IMR-90 (cell line): ENCODE measurements at regions not wholly inside any gene's neighbourhood (a gene's known extent, or its start where the extent isn't known, plus 50 kb on each side); places are given as distances from the start of the nearest gene placed in this dataset.

Experiments used
- ATAC-seq: fragments of 200-7000 bp; cut with Tn5 transposase; 2 replicates; pipeline ENCODE4 v1.9.1; 2020; ENCODE audit warnings: low read depth, mild to moderate bottlenecking, moderate library complexity
- BruUV-seq: library from RNA; stranded (reverse); fragments of 400-500 nt; replicated peaks from 2 replicates; lab custom pipeline; 2021; lab: Mats Ljungman, UMichigan
- CTCF ChIA-PET: fragments of 300-600 bp; formaldehyde crosslinking; extraction: SDS; loops from one replicate; lab custom pipeline; 2021; ENCODE audit warnings: antibody characterized with exemption; lab: Yijun Ruan, JAX
- POLR2A ChIA-PET: fragments of 300-600 bp; sonication (Branson Sonifier 250); formaldehyde crosslinking; loops from one replicate; lab custom pipeline; 2022; ENCODE audit warnings: antibody characterized with exemption; ENCODE audit not compliant: unreplicated experiment; lab: Charles Lee
- DNase-seq: peaks from one replicate; pipeline ENCODE4 v3.0.0; 2013
- H2AFZ ChIP-seq: replicated peaks from 2 replicates; pipeline ENCODE3; 2013; ENCODE audit warnings: low read length, mild to moderate bottlenecking; ENCODE audit not compliant: poor library complexity
- H2AK5ac ChIP-seq: 2 replicates; pipeline ENCODE4 v1.6.1; 2013; ENCODE audit warnings: low read depth, low read length, inconsistent platforms
- H2AK9ac ChIP-seq: replicated peaks from 2 replicates; pipeline ENCODE3; 2013; ENCODE audit warnings: mild to moderate bottlenecking, low read depth, low read length, moderate library complexity; ENCODE audit not compliant: poor library complexity
- H2BK120ac ChIP-seq: 2 replicates; pipeline ENCODE4 v1.6.1; 2013; ENCODE audit warnings: low read depth, low read length, inconsistent platforms
- H2BK15ac ChIP-seq: 3 replicates; pipeline ENCODE4 v1.6.1; 2013; ENCODE audit warnings: low read depth, low read length, inconsistent platforms
- H2BK20ac ChIP-seq: 2 replicates; pipeline ENCODE4 v1.6.1; 2013; ENCODE audit warnings: low read depth, mild to moderate bottlenecking, inconsistent platforms, low read length, moderate library complexity
- H2BK5ac ChIP-seq: 2 replicates; pipeline ENCODE4 v1.6.1; 2013; ENCODE audit warnings: mild to moderate bottlenecking, low read depth, low read length, inconsistent platforms; ENCODE audit not compliant: poor library complexity, severe bottlenecking
- H3K14ac ChIP-seq: replicated peaks from 2 replicates; pipeline ENCODE4 v1.6.1; 2013; ENCODE audit warnings: low read depth, low read length, inconsistent platforms
- H3K18ac ChIP-seq: 2 replicates; pipeline ENCODE4 v1.6.1; 2013; ENCODE audit warnings: low read depth, low read length, control low read depth
- H3K23ac ChIP-seq: 2 replicates; pipeline ENCODE4 v1.6.1; 2013; ENCODE audit warnings: low read depth, low read length, inconsistent platforms
- H3K27ac ChIP-seq: 2 replicates; pipeline ENCODE4 v1.5.1; 2013; ENCODE audit warnings: mild to moderate bottlenecking, control low read depth, low read length; ENCODE audit not compliant: insufficient read depth
- H3K27me3 ChIP-seq: 2 replicates; pipeline ENCODE4 v1.6.1; 2013; ENCODE audit warnings: low read length; ENCODE audit not compliant: control insufficient read depth, insufficient read depth
- H3K36me3 ChIP-seq: 2 replicates; pipeline ENCODE4 v1.6.1; 2013; ENCODE audit warnings: low read length, mixed read lengths; ENCODE audit not compliant: control insufficient read depth, insufficient read depth
- H3K4ac ChIP-seq: 2 replicates; pipeline ENCODE4 v1.6.1; 2013; ENCODE audit warnings: low read depth, low read length, inconsistent platforms
- H3K4me1 ChIP-seq: 2 replicates; pipeline ENCODE4 v1.6.1; 2013; ENCODE audit warnings: low read length, mixed read lengths; ENCODE audit not compliant: control insufficient read depth, insufficient read depth
- H3K4me2 ChIP-seq: 2 replicates; pipeline ENCODE4 v1.6.1; 2013; ENCODE audit warnings: low read depth, mild to moderate bottlenecking, control low read depth, low read length, moderate library complexity
- H3K4me3 ChIP-seq: 2 replicates; pipeline ENCODE4 v1.5.1; 2013; ENCODE audit warnings: low read depth, mild to moderate bottlenecking, control low read depth, low read length, moderate library complexity; ENCODE audit not compliant: insufficient read depth
- H3K56ac ChIP-seq: 2 replicates; pipeline ENCODE4 v1.6.1; 2013; ENCODE audit warnings: low read length, inconsistent platforms; ENCODE audit not compliant: insufficient read depth; ENCODE audit errors: extremely low read depth
- H3K79me1 ChIP-seq, 2 experiments: 2 replicates each; pipeline ENCODE4 v1.6.1; 2013; ENCODE audit warnings: low read length in 2 of 2, inconsistent platforms in 1 of 2, low read depth in 1 of 2
- H3K9ac ChIP-seq: 2 replicates; pipeline ENCODE4 v1.6.1; 2013; ENCODE audit warnings: low read depth, low read length, control low read depth
- H3K9me1 ChIP-seq: 2 replicates; pipeline ENCODE4 v1.6.1; 2013; ENCODE audit warnings: low read length, inconsistent platforms; ENCODE audit not compliant: insufficient read depth
- H3K9me3 ChIP-seq: 2 replicates; pipeline ENCODE4 v1.6.1; 2013; ENCODE audit warnings: low read length; ENCODE audit not compliant: control insufficient read depth, insufficient read depth
- H4K20me1 ChIP-seq: 2 replicates; pipeline ENCODE4 v1.6.1; 2013; ENCODE audit warnings: low read length, inconsistent platforms; ENCODE audit not compliant: insufficient read depth
- H4K5ac ChIP-seq: 2 replicates; pipeline ENCODE4 v1.6.1; 2013; ENCODE audit warnings: mild to moderate bottlenecking, low read depth, low read length, control low read depth
- H4K8ac ChIP-seq, 2 experiments: 2 replicates each; pipeline ENCODE4 v1.6.1; 2013; ENCODE audit warnings: low read depth in 2 of 2, low read length in 2 of 2, control low read depth in 1 of 2, inconsistent platforms in 1 of 2
- H4K91ac ChIP-seq: 2 replicates; pipeline ENCODE4 v1.6.1; 2013; ENCODE audit warnings: low read depth, low read length, inconsistent platforms; ENCODE audit not compliant: insufficient read depth
- BHLHE40 ChIP-seq: fragments of 150-350 bp; IDR thresholded peaks from 2 replicates; pipeline ENCODE4 v1.6.1; 2016; ENCODE audit warnings: mild to moderate bottlenecking, low read depth, low read length
- CEBPB ChIP-seq: IDR thresholded peaks from 2 replicates; pipeline ENCODE4 v1.6.1; 2012; ENCODE audit warnings: low read depth, low read length, improper control_type of control experiment
- CHD1 ChIP-seq: IDR thresholded peaks from 2 replicates; pipeline ENCODE4 v1.6.1; 2012; ENCODE audit warnings: low read depth, low read length, improper control_type of control experiment
- FOS ChIP-seq: fragments of 150-350 bp; IDR thresholded peaks from 2 replicates; pipeline ENCODE4 v1.6.1; 2016; ENCODE audit warnings: low read depth, low read length
- MAFK ChIP-seq: IDR thresholded peaks from 2 replicates; pipeline ENCODE4 v1.6.1; 2012; ENCODE audit warnings: low read depth, low read length, improper control_type of control experiment
- MAZ ChIP-seq: IDR thresholded peaks from 2 replicates; pipeline ENCODE4 v1.6.1; 2012; ENCODE audit warnings: low read depth, mild to moderate bottlenecking, low read length, improper control_type of control experiment, moderate library complexity, borderline replicate concordance
- MXI1 ChIP-seq: IDR thresholded peaks from 2 replicates; pipeline ENCODE4 v1.6.1; 2012; ENCODE audit warnings: low read depth, mild to moderate bottlenecking, low read length, moderate library complexity, borderline replicate concordance
- NFE2L2 ChIP-seq: fragments of 150-350 bp; IDR thresholded peaks from 2 replicates; pipeline ENCODE4 v1.6.1; 2016; ENCODE audit warnings: low read depth, mild to moderate bottlenecking, low read length
- POLR2A ChIP-seq: IDR thresholded peaks from 2 replicates; pipeline ENCODE4 v1.6.1; 2012; ENCODE audit warnings: mild to moderate bottlenecking, low read depth, low read length
- RAD21 ChIP-seq: IDR thresholded peaks from 2 replicates; pipeline ENCODE4 v1.6.1; 2012; ENCODE audit warnings: low read length, improper control_type of control experiment
- RCOR1 ChIP-seq: IDR thresholded peaks from 2 replicates; pipeline ENCODE4 v1.6.1; 2012; ENCODE audit warnings: mild to moderate bottlenecking, low read length, improper control_type of control experiment; ENCODE audit not compliant: insufficient replicate concordance
- RFX5 ChIP-seq: IDR thresholded peaks from 2 replicates; pipeline ENCODE4 v1.8.0; 2012; ENCODE audit warnings: low read depth, mild to moderate bottlenecking, low read length, moderate library complexity
- SMC3 ChIP-seq: fragments of 150-350 bp; IDR thresholded peaks from 2 replicates; pipeline ENCODE4 v1.6.1; 2016; ENCODE audit warnings: low read depth, mild to moderate bottlenecking, antibody characterized with exemption, low read length, moderate library complexity
- WGBS, 2 experiments: methylation state at CpG; one replicate each; pipeline versions ENCODE4 v1.1.5 to v1.1.7; 2013; ENCODE audit warnings: missing lambda C conversion rate in 2 of 2; ENCODE audit not compliant: insufficient read length in 1 of 2; ENCODE audit errors: extremely low coverage in 2 of 2; 5-methylcytosine and 5-hydroxymethylcytosine counted together
- dilution Hi-C: fragments of 300-500 bp; cut with HindIII; formaldehyde crosslinking; loops from one replicate; pipeline ENCODE4 v1.14.3; 2018; ENCODE audit warnings: low sequenced_read_pairs; ENCODE audit not compliant: unreplicated experiment
- in situ Hi-C: fragments of 300-500 bp; cut with MboI; formaldehyde crosslinking; loops from 3 replicates; pipeline ENCODE4 v1.14.3; 2019; ENCODE audit warnings: low sequenced_read_pairs, inconsistent platforms, mixed read lengths
- intact Hi-C: fragments of 100-400 bp; cut with micrococcal nuclease; formaldehyde crosslinking; loops from 2 replicates; pipeline ENCODE4 v1.10.0; 2022
- TF ChIP-seq, protein P1 (sequence below): fragments of 150-350 bp; IDR thresholded peaks from 2 replicates; pipeline ENCODE4 v1.6.1; 2017; ENCODE audit warnings: mild to moderate bottlenecking, antibody characterized with exemption, low read length, low read depth
- TF ChIP-seq, protein P2 (sequence below): fragments of 150-350 bp; IDR thresholded peaks from 2 replicates; pipeline ENCODE4 v1.6.1; 2016; ENCODE audit warnings: low read depth, mild to moderate bottlenecking, low read length, moderate library complexity, borderline replicate concordance
- TF ChIP-seq, protein P3 (sequence below): conservative IDR thresholded peaks from 2 replicates; pipeline ENCODE4 v1.5.1; 2012; ENCODE audit warnings: mild to moderate bottlenecking, low read depth, low read length, improper control_type of control experiment

GRCh38 chr2:17262854-17263569 lies 255.2 kb downstream of the RAD51AP2 start:
- no peaks in the 10 kb centered on the region for H3K79me1 ChIP-seq
- H2BK5ac ChIP-seq: no peak overlapping the region
- dilution Hi-C loops (no loop called here), intact Hi-C loops (no loop called here), in situ Hi-C loops (no loop called here)
- H2AK5ac ChIP-seq: no peak overlapping the region
- H3K9me3 ChIP-seq: no peaks in the 10 kb centered on the region
- no peak overlapping the region for H3K4ac ChIP-seq
- no peak overlapping the region for H3K27ac ChIP-seq
- no peak overlapping the region for H4K8ac ChIP-seq
- ATAC-seq (no peak), DNase-seq (no peak)
- no peak overlapping the region for H2AK9ac ChIP-seq
- no peak overlapping the region for H3K9ac ChIP-seq
- no peak for TF ChIP-seq NFE2L2
- no peak for TF ChIP-seq SMC3
- no peak for TF ChIP-seq MXI1
- TF ChIP-seq CEBPB: no peak
- TF ChIP-seq RFX5: no peak
- TF ChIP-seq, protein P1, sequence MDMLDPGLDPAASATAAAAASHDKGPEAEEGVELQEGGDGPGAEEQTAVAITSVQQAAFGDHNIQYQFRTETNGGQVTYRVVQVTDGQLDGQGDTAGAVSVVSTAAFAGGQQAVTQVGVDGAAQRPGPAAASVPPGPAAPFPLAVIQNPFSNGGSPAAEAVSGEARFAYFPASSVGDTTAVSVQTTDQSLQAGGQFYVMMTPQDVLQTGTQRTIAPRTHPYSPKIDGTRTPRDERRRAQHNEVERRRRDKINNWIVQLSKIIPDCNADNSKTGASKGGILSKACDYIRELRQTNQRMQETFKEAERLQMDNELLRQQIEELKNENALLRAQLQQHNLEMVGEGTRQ: no peak
- TF ChIP-seq RAD21: no peak
- TF ChIP-seq MAFK: no peak
- no peak for TF ChIP-seq BHLHE40
- TF ChIP-seq POLR2A: no peak
- TF ChIP-seq, protein P2, sequence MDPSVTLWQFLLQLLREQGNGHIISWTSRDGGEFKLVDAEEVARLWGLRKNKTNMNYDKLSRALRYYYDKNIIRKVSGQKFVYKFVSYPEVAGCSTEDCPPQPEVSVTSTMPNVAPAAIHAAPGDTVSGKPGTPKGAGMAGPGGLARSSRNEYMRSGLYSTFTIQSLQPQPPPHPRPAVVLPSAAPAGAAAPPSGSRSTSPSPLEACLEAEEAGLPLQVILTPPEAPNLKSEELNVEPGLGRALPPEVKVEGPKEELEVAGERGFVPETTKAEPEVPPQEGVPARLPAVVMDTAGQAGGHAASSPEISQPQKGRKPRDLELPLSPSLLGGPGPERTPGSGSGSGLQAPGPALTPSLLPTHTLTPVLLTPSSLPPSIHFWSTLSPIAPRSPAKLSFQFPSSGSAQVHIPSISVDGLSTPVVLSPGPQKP: no peak
- TF ChIP-seq MAZ: no peak
- no peak for TF ChIP-seq CHD1
- no peak for TF ChIP-seq RCOR1
- TF ChIP-seq, protein P3, sequence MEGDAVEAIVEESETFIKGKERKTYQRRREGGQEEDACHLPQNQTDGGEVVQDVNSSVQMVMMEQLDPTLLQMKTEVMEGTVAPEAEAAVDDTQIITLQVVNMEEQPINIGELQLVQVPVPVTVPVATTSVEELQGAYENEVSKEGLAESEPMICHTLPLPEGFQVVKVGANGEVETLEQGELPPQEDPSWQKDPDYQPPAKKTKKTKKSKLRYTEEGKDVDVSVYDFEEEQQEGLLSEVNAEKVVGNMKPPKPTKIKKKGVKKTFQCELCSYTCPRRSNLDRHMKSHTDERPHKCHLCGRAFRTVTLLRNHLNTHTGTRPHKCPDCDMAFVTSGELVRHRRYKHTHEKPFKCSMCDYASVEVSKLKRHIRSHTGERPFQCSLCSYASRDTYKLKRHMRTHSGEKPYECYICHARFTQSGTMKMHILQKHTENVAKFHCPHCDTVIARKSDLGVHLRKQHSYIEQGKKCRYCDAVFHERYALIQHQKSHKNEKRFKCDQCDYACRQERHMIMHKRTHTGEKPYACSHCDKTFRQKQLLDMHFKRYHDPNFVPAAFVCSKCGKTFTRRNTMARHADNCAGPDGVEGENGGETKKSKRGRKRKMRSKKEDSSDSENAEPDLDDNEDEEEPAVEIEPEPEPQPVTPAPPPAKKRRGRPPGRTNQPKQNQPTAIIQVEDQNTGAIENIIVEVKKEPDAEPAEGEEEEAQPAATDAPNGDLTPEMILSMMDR: no peak
- no peak for TF ChIP-seq FOS
- H2BK120ac ChIP-seq: no peak overlapping the region
- no peak overlapping the region for H2BK20ac ChIP-seq
- POLR2A ChIA-PET: no interaction called here
- CTCF ChIA-PET: no interaction called here
- no TSS peak for BruUV-seq
- no peak overlapping the region for H4K5ac ChIP-seq
- H3K23ac ChIP-seq: no peak overlapping the region
- no peaks in the 10 kb centered on the region for H3K4me1 ChIP-seq
- no peak overlapping the region for H3K4me2 ChIP-seq
- no peaks in the 10 kb centered on the region for H3K36me3 ChIP-seq
- no peaks in the 10 kb centered on the region for H3K27me3 ChIP-seq
- no peaks in the 10 kb centered on the region for H4K20me1 ChIP-seq
- no peak overlapping the region for H3K4me3 ChIP-seq
- WGBS, 2 experiments: no CpG with 5 or more reads among the region's 2 CpGs
- no peak overlapping the region for H3K56ac ChIP-seq
- H2BK15ac ChIP-seq: no peak overlapping the region
- H4K91ac ChIP-seq: no peak overlapping the region
- H2AFZ ChIP-seq: no peak overlapping the region
- no peak overlapping the region for H3K14ac ChIP-seq
- H3K18ac ChIP-seq: no peak overlapping the region
- H3K9me1 ChIP-seq: no peaks in the 10 kb centered on the region
